B cell (primary cell): ENCODE measurements at regions not wholly inside any gene's neighbourhood (a gene's known extent, or its start where the extent isn't known, plus 50 kb on each side); places are given as distances from the start of the nearest gene placed in this dataset.

ENCODE experiments used
- ATAC-seq: fragments of 200-7000 bp; cut with Tn5 transposase; one replicate; pipeline ENCODE4 v1.10.0; 2021; ENCODE audit warnings: low read depth, mild to moderate bottlenecking, moderate number of reproducible peaks, moderate library complexity
- CTCF ChIA-PET: fragments of 350-600 bp; sonication (Branson Sonifier 250); formaldehyde crosslinking; loops from one replicate; lab custom pipeline; 2021; ENCODE audit warnings: antibody characterized with exemption, inconsistent platforms; lab: Charles Lee
- POLR2A ChIA-PET: fragments of 350-600 bp; sonication (Branson Sonifier 250); formaldehyde crosslinking; loops from one replicate; lab custom pipeline; 2021; ENCODE audit warnings: antibody characterized with exemption; lab: Charles Lee
- DNase-seq: peaks from one replicate; pipeline ENCODE4 v3.0.0; 2013
- H2AFZ ChIP-seq: 2 replicates; pipeline ENCODE4 v1.6.1; 2012; ENCODE audit warnings: mild to moderate bottlenecking, low read depth, low read length; ENCODE audit not compliant: insufficient read depth, poor library complexity, severe bottlenecking
- H3K27ac ChIP-seq, 2 donors: 1 replicate in 1 of 2; 2 replicates in 1 of 2; pipeline ENCODE4 v1.5.1; 2012 to 2013; ENCODE audit warnings: low read length in 2 of 2, mild to moderate bottlenecking in 2 of 2, moderate library complexity in 1 of 2
- H3K27me3 ChIP-seq, 4 experiments: fragments of 200-600 bp in 1 of 4; sonication (generic) in 1 of 4; replicated peaks in 1 of 4; 1 replicate in 2 of 4; 2 replicates in 2 of 4; pipeline versions ENCODE4 v1.6.1 to v1.7.0; 2013 to 2016; ENCODE audit warnings: low read length in 3 of 4, mild to moderate bottlenecking in 2 of 4, mixed read lengths in 1 of 4, moderate library complexity in 1 of 4; ENCODE audit not compliant: insufficient read depth in 4 of 4, control insufficient read depth in 3 of 4; ENCODE audit errors: control extremely low read depth in 1 of 4
- H3K36me3 ChIP-seq, 2 experiments: replicated peaks in 1 of 2; 1 replicate in 1 of 2; 2 replicates in 1 of 2; pipeline versions ENCODE4 v1.6.1 to v1.7.1; 2013; ENCODE audit warnings: low read length in 1 of 2; ENCODE audit not compliant: insufficient read depth in 2 of 2, control insufficient read depth in 1 of 2; ENCODE audit errors: control extremely low read depth in 1 of 2, extremely low read depth in 1 of 2
- H3K4me1 ChIP-seq, 2 donors: fragments of 200-600 bp in 1 of 2; sonication (generic) in 1 of 2; 1 replicate in 1 of 2; 2 replicates in 1 of 2; pipeline versions ENCODE4 v1.5.1 to v1.6.1; 2013 to 2017; ENCODE audit warnings: low read length in 2 of 2; ENCODE audit not compliant: control insufficient read depth in 2 of 2, insufficient read depth in 2 of 2
- H3K4me2 ChIP-seq: replicated peaks from 2 replicates; pipeline ENCODE3; 2012; ENCODE audit warnings: mild to moderate bottlenecking, low read depth, low read length; ENCODE audit not compliant: poor library complexity, severe bottlenecking
- H3K4me3 ChIP-seq, 5 experiments: fragments of 200-600 bp in 1 of 5; sonication (generic) in 1 of 5; 1 replicate in 3 of 5; 2 replicates in 2 of 5; pipeline versions ENCODE4 v1.5.1 to v1.7.0; 2011 to 2016; ENCODE audit warnings: low read length in 4 of 5, mild to moderate bottlenecking in 4 of 5, low read depth in 2 of 5, control low read depth in 1 of 5, moderate library complexity in 1 of 5; ENCODE audit not compliant: insufficient read depth in 1 of 5; ENCODE audit errors: control extremely low read depth in 1 of 5, extremely low read depth in 1 of 5
- H3K79me2 ChIP-seq: fragments of 200-600 bp; sonication (generic); one replicate; pipeline ENCODE4 v1.6.0; 2016; ENCODE audit warnings: low read length; ENCODE audit not compliant: control insufficient read depth, insufficient read depth
- H3K9ac ChIP-seq: fragments of 200-600 bp; sonication (generic); 2 replicates; pipeline ENCODE4 v1.6.1; 2017; ENCODE audit warnings: mild to moderate bottlenecking, low read length, moderate library complexity
- H3K9me3 ChIP-seq, 3 donors: one replicate each; pipeline versions ENCODE4 v1.6.1 to v1.7.1; 2013; ENCODE audit warnings: low read length in 2 of 3; ENCODE audit not compliant: control insufficient read depth in 2 of 3, insufficient read depth in 1 of 3; ENCODE audit errors: control extremely low read depth in 1 of 3
- H4K20me1 ChIP-seq: 2 replicates; pipeline ENCODE4 v1.6.0; 2012; ENCODE audit warnings: mild to moderate bottlenecking, low read length; ENCODE audit not compliant: insufficient read depth, control insufficient read depth, poor library complexity, severe bottlenecking
- H3K27ac Mint-ChIP-seq: one replicate; pipeline ENCODE4 v1.8.0; 2021; ENCODE audit warnings: mixed read lengths
- H3K27me3 Mint-ChIP-seq: one replicate; pipeline ENCODE4 v1.8.0; 2021; ENCODE audit warnings: mixed read lengths
- H3K4me1 Mint-ChIP-seq: one replicate; pipeline ENCODE4 v1.8.0; 2021; ENCODE audit warnings: mixed read lengths
- H3K4me3 Mint-ChIP-seq: one replicate; pipeline ENCODE4 v1.8.0; 2021; ENCODE audit warnings: mixed read lengths
- H3K9me3 Mint-ChIP-seq: one replicate; pipeline ENCODE4 v1.8.0; 2022; ENCODE audit warnings: mixed read lengths; ENCODE audit not compliant: insufficient read depth
- CTCF ChIP-seq: fragments of 200-600 bp; IDR thresholded peaks from one replicate; pipeline ENCODE4 v1.8.0; 2022; ENCODE audit warnings: antibody characterized with exemption, mild to moderate bottlenecking
- EZH2 ChIP-seq: IDR thresholded peaks from 2 replicates; pipeline ENCODE4 v1.6.1; 2012; ENCODE audit warnings: borderline replicate concordance, low read depth, mild to moderate bottlenecking, moderate library complexity, low read length; ENCODE audit not compliant: insufficient read depth, poor library complexity, severe bottlenecking
- WGBS: methylation state at CpG from one replicate; pipeline ENCODE4 v1.1.5; 2013; ENCODE audit warnings: missing lambda C conversion rate; ENCODE audit not compliant: insufficient coverage; 5-methylcytosine and 5-hydroxymethylcytosine counted together
- intact Hi-C: fragments of 100-400 bp; cut with micrococcal nuclease; formaldehyde crosslinking; loops from one replicate; pipeline ENCODE4 v1.10.0; 2022

GRCh38 chr10:28240400-28240799 lies 62.5 kb downstream of the MPP7 start:
- Mint-ChIP-seq H3K9me3 (no peaks in the 10 kb centered on the region), H3K4me3 (no peak overlapping the region), H3K4me1 (peaks cover 2% of the 10 kb centered on the region), H3K27me3 (peaks cover 9% of the 10 kb centered on the region), H3K27ac (no peak overlapping the region)
- POLR2A ChIA-PET, result no interaction called here
- no peak overlapping the region for H3K4me3 ChIP-seq
- no peaks in the 10 kb centered on the region for H3K9me3 ChIP-seq
- H2AFZ ChIP-seq, result no peak overlapping the region
- no peak overlapping the region for H3K9ac ChIP-seq
- no peak for TF ChIP-seq CTCF
- TF ChIP-seq EZH2, result no peak
- H3K4me1 ChIP-seq, result no peaks in the 10 kb centered on the region
- H3K79me2 ChIP-seq, result no peaks in the 10 kb centered on the region
- intact Hi-C loops, result loop anchor here (5.0 kb wide), 2 partner anchors 498 to 683 kb away; no protein-coding TSS in a partner anchor
- DNase-seq (no peak), ATAC-seq (no peak)
- CTCF ChIA-PET, result interaction anchor here (0.8 to 4.1 kb wide), 9 partner anchors 12 to 795 kb away, joined by 3 to 28 read pairs (median 9); no protein-coding TSS in a partner anchor
- no peaks in the 10 kb centered on the region for H3K27me3 ChIP-seq
- H3K36me3 ChIP-seq, result peaks cover 0 to 2% of the 10 kb centered on the region in 2 experiments
- H3K4me2 ChIP-seq, result no peak overlapping the region
- no peak overlapping the region for H3K27ac ChIP-seq
- no CpG with 5 or more reads among the region's 2 CpGs for WGBS
- no peaks in the 10 kb centered on the region for H4K20me1 ChIP-seq

- no peak overlapping the region for H3K9ac ChIP-seq
- ChIA-PET CTCF (interaction anchor here (1.6 kb wide), 1 partner anchor 157 kb away, joined by 9 read pairs; no protein-coding TSS in a partner anchor), POLR2A (no interaction called here)
- H3K4me2 ChIP-seq, result no peak overlapping the region
- no peak for DNase-seq
- H3K4me1 ChIP-seq, result no peaks in the 10 kb centered on the region
- H3K27ac ChIP-seq, result no peak overlapping the region
- H4K20me1 ChIP-seq, result no peaks in the 10 kb centered on the region
- intact Hi-C loops, result no loop called here
- WGBS, result 93% methylated on average over 11 of the region's 12 CpGs
- no peak overlapping the region for H3K27ac Mint-ChIP-seq
- H3K9me3 Mint-ChIP-seq, result no peaks in the 10 kb centered on the region
- peaks cover 0 to 2% of the 10 kb centered on the region in 2 experiments for H3K36me3 ChIP-seq
- no peak overlapping the region for H3K4me3 Mint-ChIP-seq
- H3K4me3 ChIP-seq, result no peak overlapping the region
- H3K27me3 Mint-ChIP-seq, result no peaks in the 10 kb centered on the region
- no peak overlapping the region for H2AFZ ChIP-seq
- no peaks in the 10 kb centered on the region for H3K9me3 ChIP-seq
- TF ChIP-seq CTCF, result no peak
- TF ChIP-seq EZH2, result no peak
- H3K4me1 Mint-ChIP-seq, result peaks cover under 1% of the 10 kb centered on the region
- no peaks in the 10 kb centered on the region for H3K27me3 ChIP-seq
- no peak for ATAC-seq
- no peaks in the 10 kb centered on the region for H3K79me2 ChIP-seq
Observed at GRCh38 chr10:28236591-28236990, 66.3 kb downstream of the MPP7 start.
